AG09319 (cell line): ENCODE measurements at regions not wholly inside any gene's neighbourhood (a gene's known extent, or its start where the extent isn't known, plus 50 kb on each side); places are given as distances from the start of the nearest gene placed in this dataset.

ENCODE experiments used
- DNase-seq: peaks from one replicate; pipeline ENCODE4 v3.0.0-alpha.2; 2010; ENCODE audit warnings: low read depth; ENCODE audit errors: extremely low read depth
- TF ChIP-seq, protein P1 (sequence below): IDR thresholded peaks from 2 replicates; pipeline ENCODE4 v1.5.1; 2011; ENCODE audit warnings: low read depth, mild to moderate bottlenecking, inconsistent platforms, low read length, moderate library complexity

DNA sequence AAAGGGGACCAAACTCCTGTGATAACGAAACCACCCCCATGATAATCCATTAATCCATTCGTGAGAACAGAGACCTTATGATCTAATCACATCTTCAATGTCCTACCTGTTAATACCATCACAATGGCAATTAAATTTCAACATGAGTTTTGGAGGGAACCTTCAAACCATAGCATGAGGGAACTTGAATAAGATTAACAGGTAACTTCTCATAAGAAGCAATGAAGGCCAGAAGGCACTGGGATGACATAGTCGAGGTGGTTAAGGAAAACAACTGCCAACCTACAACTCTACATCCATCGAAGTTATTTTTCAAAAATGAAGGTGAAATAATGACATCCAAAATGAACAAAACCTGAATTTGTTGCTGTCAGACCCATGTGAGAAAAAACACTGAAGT, 478.9 kb downstream of the EDEM1 start:
- TF ChIP-seq, protein P1, sequence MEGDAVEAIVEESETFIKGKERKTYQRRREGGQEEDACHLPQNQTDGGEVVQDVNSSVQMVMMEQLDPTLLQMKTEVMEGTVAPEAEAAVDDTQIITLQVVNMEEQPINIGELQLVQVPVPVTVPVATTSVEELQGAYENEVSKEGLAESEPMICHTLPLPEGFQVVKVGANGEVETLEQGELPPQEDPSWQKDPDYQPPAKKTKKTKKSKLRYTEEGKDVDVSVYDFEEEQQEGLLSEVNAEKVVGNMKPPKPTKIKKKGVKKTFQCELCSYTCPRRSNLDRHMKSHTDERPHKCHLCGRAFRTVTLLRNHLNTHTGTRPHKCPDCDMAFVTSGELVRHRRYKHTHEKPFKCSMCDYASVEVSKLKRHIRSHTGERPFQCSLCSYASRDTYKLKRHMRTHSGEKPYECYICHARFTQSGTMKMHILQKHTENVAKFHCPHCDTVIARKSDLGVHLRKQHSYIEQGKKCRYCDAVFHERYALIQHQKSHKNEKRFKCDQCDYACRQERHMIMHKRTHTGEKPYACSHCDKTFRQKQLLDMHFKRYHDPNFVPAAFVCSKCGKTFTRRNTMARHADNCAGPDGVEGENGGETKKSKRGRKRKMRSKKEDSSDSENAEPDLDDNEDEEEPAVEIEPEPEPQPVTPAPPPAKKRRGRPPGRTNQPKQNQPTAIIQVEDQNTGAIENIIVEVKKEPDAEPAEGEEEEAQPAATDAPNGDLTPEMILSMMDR: no peak

DNA sequence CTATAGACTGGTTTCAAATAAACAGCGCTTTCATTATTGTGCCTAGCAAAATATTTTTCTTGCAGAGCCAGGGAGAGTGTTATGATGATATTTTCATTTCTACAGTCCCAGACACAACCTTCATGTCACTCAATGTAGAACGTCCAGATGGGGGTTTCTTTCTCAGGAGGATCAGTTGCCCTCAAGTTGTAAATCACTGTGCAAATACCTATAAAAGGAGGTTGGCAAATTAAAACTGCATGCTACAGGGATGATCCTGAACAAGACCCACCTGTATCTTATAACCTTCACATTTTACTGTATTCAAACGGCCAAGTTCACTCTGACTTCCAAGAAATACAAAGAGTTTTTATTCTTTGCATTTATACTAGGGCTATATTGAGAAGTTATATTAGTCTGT, 486.0 kb downstream of the EDEM1 start:
- no peak for DNase-seq
- TF ChIP-seq, protein P1: no peak

More for the DNA sequence above, 478.9 kb downstream of the EDEM1 start:
- no peak for DNase-seq

DNA sequence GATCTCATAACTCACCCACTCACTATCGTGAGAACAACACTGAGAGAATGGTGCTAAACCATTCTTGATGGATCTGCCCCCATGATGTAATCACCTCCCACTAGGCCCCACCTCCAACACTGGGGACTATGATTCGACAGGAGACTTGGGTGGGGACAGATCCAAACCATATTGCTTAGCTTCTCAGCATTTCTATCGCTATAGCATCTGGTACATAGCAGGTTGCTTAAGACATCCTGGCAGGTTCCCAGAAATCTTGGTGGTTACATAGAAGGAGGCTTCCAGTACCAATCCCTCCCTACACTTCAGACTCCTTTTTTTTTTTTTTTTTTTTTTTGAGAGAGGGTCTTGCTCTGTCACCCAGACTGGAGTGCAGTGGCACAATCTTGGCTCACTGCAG, 487.8 kb downstream of the EDEM1 start:
- no peak for DNase-seq
- TF ChIP-seq, protein P1: no peak

DNA sequence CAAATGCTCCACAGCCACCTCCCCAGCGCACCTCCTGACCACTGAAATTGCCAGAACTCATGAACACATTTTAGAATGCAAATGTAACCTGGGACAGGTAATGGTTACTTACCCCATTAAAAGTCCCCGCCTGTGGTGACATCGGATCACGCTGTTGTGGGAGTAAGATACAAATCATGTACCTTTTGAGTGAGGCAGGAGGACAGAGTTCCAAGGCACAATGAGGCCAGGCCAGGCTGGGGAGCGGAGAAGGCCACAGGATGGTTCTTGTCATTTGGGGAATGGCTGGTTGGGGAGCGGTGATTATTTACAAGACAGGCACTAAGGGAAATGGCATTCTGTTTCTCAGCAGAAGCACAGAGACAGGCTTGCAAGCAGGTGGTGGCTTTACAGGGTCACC, 490.0 kb downstream of the EDEM1 start:
- TF ChIP-seq, protein P1: no peak
- DNase-seq: no peak

DNA sequence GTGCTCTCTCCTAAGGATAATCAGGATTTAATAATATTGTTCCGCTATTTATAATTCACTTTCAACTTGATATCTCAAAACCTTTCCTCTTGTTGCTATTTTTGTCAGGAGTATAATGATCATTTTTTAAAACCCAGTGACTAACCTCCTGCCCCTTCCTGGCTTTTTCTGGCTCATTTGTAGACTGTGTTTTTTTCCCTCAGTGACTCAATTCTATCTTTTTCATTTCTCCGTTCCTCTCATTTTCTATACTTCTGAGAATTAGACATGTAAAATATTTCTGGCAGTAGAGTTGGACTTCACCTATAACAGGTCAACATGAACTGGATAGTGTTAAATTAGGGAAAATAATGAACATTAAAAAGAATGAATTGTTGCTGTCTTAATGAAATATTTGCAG, 490.7 kb downstream of the EDEM1 start:
- no peak for DNase-seq
- TF ChIP-seq, protein P1: no peak

DNA sequence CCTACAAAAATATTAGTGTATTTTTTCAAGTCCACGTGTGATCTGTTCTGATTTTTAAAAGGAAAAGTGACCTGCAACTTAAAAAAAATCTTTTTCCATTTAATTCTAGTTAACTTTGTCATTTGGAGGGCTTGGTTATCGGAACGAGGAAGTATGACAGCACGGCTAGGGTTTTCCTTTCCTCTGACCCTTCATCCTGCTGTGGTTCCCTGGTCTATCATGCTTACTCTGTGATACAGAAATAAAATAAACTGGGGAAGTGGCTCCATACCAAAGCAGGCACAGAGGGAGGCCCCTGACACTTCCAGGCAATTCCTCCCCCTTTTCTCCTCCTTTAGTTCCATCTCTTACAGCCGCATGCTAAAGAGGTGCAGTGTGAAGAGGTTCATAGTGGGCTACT, 491.3 kb downstream of the EDEM1 start:
- DNase-seq: no peak
- TF ChIP-seq, protein P1: no peak

DNA sequence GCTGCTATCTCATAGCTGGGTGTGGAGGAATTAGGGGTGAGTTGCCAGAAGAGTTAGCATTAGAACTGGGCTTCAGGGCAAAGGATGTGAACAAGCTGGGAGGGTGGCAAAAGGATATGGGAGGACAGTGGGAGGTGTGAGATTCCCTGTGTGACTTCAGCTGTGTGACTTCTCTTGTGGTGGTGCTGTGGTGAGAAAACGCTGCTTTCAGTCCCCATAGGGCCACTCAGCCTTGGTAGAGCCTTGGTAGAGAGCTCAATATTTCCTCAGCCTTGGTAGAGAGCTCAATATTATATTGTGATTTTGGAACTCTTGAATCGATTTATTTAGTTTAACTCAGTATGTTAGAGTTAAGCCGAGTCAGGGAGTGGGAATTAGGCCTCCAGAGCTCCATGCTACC, 499.7 kb downstream of the EDEM1 start:
- no peak for DNase-seq
- TF ChIP-seq, protein P1: no peak
